GM12873 (cell line): ENCODE measurements at regions not wholly inside any gene's neighbourhood (a gene's known extent, or its start where the extent isn't known, plus 50 kb on each side); places are given as distances from the start of the nearest gene placed in this dataset.

ENCODE experiments used
- CTCF ChIP-seq: IDR thresholded peaks from 2 replicates; pipeline ENCODE4 v1.5.1; 2012; ENCODE audit warnings: low read depth, mild to moderate bottlenecking, moderate library complexity, low read length, control low read depth; ENCODE audit not compliant: insufficient read depth; ENCODE audit errors: missing control alignments

- no peak for TF ChIP-seq CTCF
These were observed 523.3 kb downstream of the TRIB2 start for GRCh38 chr2:13240061-13240460.

DNA sequence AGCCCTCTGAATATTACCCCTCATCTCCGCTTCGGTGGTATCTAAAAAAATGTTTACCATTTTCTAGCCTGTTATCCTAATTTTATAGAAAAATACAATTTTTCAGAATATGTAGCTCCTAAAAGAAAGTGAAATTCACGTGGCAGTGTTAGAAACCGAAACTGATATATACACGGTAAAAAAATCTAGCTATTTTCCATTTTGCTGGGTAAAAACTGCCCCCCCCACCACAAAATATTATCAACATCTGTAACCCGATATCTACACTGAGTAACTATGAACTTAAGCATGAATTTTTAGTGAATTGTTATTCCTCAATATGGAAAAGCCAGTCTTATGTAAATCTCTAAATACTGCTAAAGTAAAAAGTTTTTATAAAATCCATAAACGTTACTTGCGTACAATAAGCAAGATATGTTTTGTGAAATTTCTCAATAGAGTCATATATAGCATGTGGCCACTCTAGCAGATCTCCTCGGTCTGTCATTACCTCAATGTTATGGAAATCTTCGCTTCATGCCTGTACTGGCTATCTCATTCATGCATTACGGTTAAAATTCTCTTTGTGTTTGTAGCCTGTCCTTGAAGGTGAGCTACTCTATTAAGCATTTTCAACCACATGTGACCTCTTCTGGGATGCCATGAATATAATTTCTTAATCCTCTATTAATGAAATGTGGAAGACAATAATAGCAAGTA, 524.2 kb downstream of the TRIB2 start:
- no peak for TF ChIP-seq CTCF

DNA sequence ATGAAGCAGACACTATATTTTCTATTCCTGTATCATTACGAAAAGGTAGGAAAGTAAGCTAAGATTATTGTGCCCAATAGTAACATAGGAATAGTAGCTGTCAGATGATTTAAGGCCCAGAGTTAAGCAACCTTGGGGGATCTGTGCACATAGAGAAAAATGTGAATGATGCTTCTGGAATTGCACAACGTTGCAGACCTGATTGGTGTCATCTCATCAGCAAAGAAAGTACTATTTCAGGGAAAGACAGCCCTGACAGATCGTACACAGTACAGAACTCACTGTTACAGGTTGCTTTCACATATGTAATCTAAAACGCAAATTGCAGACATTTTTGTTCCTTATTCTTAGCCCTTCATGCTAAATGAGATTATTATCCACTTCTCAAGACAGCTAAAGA, 535.9 kb downstream of the TRIB2 start:
- TF ChIP-seq CTCF, result no peak

GRCh38 chr2:13255485-13255884, 538.7 kb downstream of the TRIB2 start:
- TF ChIP-seq CTCF, result no peak

DNA sequence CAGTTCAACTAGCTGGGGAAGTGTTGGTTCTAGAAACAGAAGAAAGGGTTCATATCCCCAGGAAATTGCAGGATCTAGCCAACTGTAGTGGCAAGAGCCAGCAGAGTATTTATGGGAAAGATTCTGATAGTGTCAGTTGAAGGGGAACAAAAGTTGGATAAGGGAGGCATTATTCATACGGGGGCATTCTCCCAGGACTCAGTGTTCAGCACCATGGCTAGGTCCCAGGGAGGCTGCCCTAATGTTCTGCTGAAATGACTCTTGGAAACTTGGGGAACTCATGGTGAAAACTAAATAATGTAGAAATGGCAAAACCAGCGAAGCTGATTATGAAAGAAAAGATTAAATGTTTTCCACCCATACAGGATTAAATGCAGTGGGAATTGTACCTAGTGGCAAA, 543.7 kb downstream of the TRIB2 start:
- no peak for TF ChIP-seq CTCF

DNA sequence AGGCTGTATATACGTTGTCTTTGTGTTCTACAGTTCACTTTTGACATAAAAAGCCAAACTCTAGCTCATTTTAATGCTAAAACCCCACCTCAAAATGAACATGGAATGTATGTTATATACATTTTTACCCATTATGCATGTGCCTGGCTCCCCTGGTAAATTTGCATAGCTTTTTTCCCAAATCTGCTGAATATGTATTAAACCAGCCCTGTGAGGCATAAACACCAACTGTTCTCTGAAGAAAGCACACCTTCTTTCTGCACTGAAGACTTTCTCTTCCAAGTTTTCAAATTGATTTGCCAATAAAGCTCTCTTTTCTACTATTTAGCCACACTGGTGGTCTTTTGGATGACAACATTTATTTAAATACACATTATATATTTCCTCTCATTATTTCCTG, 549.4 kb downstream of the TRIB2 start:
- no peak for TF ChIP-seq CTCF

- no peak for TF ChIP-seq CTCF
These were observed 568.0 kb downstream of the TRIB2 start for GRCh38 chr2:13284688-13285087.
